Hepatic stellate cell (primary cell): ENCODE measurements at regions not wholly inside any gene's neighbourhood (a gene's known extent, or its start where the extent isn't known, plus 50 kb on each side); places are given as distances from the start of the nearest gene placed in this dataset.

Source experiments
- DNase-seq: peaks from one replicate; pipeline ENCODE4 v3.0.0; 2011; ENCODE audit warnings: low spot score

- DNase-seq: no peak
Observed at GRCh38 chr12:63232896-63233295, 81.9 kb upstream of the AVPR1A start.

DNA sequence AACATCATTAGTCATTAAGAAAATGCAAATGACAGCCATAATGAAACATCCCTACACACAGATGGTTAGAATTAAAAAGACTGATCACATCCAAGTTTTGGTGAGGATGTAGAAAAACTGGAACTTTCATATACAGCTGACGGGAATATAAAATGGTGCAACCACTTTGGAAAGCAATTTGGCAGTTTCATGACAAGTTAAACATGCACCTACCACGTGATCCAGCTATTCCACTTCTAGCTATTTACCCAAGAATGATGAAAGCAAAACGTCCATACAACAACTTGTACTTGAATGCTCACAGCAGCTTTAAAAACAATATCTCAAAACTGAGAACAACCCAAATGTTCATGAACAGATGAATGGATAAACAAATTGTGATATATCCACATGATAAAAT is 77.9 kb upstream of the AVPR1A start:
- no peak for DNase-seq

- DNase-seq: no peak
Observed at GRCh38 chr12:63226792-63227463, 75.9 kb upstream of the AVPR1A start.

GRCh38 chr12:63224396-63224795 is 73.4 kb upstream of the AVPR1A start:
- no peak for DNase-seq

DNA sequence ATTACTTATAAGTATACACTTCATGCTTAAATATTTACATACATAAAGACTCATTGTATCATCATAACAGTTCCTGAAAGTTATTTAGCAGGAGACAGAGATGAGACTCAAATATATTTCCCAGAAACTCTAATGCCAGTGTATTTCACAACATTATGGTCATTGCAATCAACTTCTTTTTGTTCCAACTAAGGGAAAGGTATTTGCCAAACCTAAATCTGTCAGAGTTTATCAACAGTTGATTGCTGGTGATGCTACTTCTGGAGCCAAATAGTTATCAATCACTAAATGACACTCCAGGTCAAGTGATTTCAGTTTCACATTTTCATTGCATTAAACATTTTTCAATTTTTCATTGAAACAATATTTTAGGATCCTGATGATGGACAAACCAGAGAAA is 72.1 kb upstream of the AVPR1A start:
- DNase-seq: no peak

DNA sequence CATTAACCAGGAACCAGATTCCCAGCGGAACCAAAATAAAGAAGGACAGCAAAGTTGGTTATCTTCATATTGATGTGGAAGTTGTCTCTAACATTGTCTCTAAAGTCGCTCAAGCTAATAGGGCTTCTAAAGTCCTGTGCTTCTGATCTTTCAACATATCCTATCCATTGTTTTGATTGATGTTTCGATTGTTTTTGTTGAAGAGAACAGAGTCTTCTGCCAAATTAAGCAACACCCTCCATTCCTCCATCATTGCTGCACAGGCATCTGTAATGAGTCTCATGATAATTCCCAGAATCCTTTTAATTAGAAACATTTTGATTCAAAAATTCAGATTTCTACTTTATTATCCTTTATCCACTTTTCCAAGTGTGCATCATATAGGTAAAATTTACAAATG is 71.6 kb upstream of the AVPR1A start:
- DNase-seq: no peak

DNA sequence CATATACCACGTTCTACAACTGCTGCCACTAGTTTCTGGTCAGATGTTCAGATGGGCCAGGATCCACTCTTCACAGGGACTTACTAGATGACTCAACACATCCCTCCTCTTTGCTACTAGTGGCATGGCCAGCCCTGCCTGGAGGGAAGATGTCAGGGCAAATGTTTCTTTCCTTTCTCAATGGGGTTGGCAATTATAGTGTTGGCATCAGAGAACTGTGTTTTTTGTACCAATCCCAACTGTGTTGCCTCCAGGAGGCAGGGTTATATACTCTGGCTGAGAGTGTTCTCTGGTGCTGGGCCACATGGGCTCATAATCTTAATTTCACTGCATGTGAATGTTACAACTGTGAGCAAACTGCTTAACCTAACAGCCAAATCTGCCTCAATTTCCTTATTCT is 69.9 kb upstream of the AVPR1A start:
- no peak for DNase-seq

GRCh38 chr12:63212316-63212715 is 61.3 kb upstream of the AVPR1A start:
- no peak for DNase-seq

- no peak for DNase-seq
Observed at GRCh38 chr12:63208956-63209355, 58.0 kb upstream of the AVPR1A start.

DNA sequence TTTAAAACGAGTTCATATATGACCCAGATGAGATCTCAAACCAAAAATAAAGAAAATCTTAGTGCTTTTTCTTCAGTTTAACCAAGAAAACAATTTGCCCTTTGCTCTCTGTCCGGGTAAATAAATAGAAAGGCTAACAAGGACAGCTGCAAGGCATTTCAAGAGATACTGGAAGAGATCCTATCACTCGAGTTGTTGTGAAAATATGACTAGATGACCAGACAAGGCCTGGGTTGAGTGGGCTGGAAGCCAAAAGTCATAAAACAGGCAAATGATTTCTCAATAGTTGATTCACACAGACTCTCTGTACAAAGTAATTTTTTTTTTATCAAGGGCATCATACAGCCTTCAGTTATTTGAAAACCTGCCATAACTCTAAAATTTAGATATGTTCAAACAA is 55.9 kb upstream of the AVPR1A start:
- no peak for DNase-seq

DNA sequence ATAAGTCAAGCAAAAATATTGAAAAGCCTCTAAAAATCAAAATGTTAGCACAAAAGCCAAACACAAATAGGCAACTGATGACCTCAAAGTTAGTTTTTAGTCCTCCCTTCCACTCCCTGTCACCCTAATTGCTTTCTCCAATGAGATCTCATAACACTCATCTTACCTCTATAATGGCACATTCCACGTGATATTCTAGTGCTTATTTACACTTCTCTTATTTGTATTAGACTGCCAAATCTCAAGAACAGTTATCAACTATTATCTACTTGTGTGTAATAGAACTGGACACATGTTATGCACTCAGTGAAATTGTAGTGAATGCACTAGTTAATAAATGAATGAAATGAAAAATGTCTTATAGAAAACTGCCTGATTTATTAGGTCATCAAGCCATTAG is 55.5 kb upstream of the AVPR1A start:
- DNase-seq: no peak
